Smooth muscle cell (in vitro differentiated cells): ENCODE measurements at regions not wholly inside any gene's neighbourhood (a gene's known extent, or its start where the extent isn't known, plus 50 kb on each side); places are given as distances from the start of the nearest gene placed in this dataset.

ENCODE experiments used
- DNase-seq: peaks from one replicate; lab custom pipeline; 2025; ENCODE audit not compliant: unreplicated experiment; lab: John Stamatoyannopoulos, UW
- H2AFZ ChIP-seq: fragments of 200-600 bp; sonication (generic); 2 replicates; pipeline ENCODE4 v1.6.0; 2016; ENCODE audit warnings: antibody characterized with exemption, low read depth, mild to moderate bottlenecking
- H3F3A ChIP-seq: fragments of 200-600 bp; sonication (generic); 2 replicates; pipeline ENCODE4 v1.6.0; 2017; ENCODE audit warnings: antibody characterized with exemption, low read depth
- H3K27ac ChIP-seq: fragments of 200-600 bp; sonication (generic); 2 replicates; pipeline ENCODE4 v1.5.1; 2016; ENCODE audit warnings: low read depth, mild to moderate bottlenecking
- H3K27me3 ChIP-seq: fragments of 200-600 bp; sonication (generic); 2 replicates; pipeline ENCODE4 v1.6.1; 2016; ENCODE audit warnings: low read depth, mild to moderate bottlenecking
- H3K36me3 ChIP-seq: fragments of 200-600 bp; sonication (generic); 2 replicates; pipeline ENCODE4 v1.5.1; 2016; ENCODE audit warnings: low read depth
- H3K4me1 ChIP-seq: fragments of 200-600 bp; sonication (generic); 2 replicates; pipeline ENCODE4 v1.5.1; 2016; ENCODE audit warnings: low read depth
- H3K4me2 ChIP-seq: fragments of 200-600 bp; sonication (generic); 2 replicates; pipeline ENCODE4 v1.6.0; 2016; ENCODE audit warnings: mild to moderate bottlenecking
- H3K4me3 ChIP-seq: fragments of 200-600 bp; sonication (generic); 2 replicates; pipeline ENCODE4 v1.5.1; 2016; ENCODE audit warnings: mild to moderate bottlenecking
- H3K79me2 ChIP-seq: fragments of 200-600 bp; sonication (generic); 2 replicates; pipeline ENCODE4 v1.6.0; 2016; ENCODE audit warnings: low read depth, mild to moderate bottlenecking
- H3K9ac ChIP-seq: fragments of 200-600 bp; sonication (generic); 2 replicates; pipeline ENCODE4 v1.6.0; 2016; ENCODE audit warnings: low read depth
- H3K9me3 ChIP-seq: fragments of 200-600 bp; sonication (generic); replicated peaks from 2 replicates; pipeline ENCODE4 v1.5.1; 2016; ENCODE audit warnings: low read depth
- H4K20me1 ChIP-seq: fragments of 200-600 bp; sonication (generic); 2 replicates; pipeline ENCODE4 v1.6.0; 2016; ENCODE audit warnings: low read depth
- CTCF ChIP-seq: fragments of 200-600 bp; sonication (generic); IDR thresholded peaks from 2 replicates; pipeline ENCODE4 v1.5.1; 2017; ENCODE audit warnings: borderline replicate concordance, mild to moderate bottlenecking, antibody characterized with exemption; ENCODE audit not compliant: insufficient read depth, poor library complexity, severe bottlenecking
- WGBS: methylation state at CpG from one replicate; pipeline ENCODE4 v1.1.7; 2016; ENCODE audit warnings: low lambda C conversion rate; 5-methylcytosine and 5-hydroxymethylcytosine counted together

DNA sequence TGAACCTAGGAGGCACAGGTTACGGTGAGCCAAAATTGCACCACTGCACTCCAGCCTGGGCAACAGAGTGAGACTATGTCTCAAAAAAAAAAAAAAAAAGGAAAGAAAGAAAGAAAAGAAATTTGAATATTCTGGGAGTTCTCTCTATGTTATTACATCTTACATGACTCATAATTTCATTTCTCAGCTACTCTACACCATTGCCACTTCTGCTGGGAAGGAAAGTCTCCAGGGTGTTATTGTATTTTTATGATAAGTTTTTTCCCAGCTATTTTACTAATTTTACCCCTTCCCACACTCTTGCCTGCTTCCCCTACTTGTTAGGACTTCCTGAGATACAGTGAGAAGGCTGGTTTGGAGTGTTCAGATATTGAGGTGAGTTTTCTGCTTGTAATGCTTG is 69.7 kb upstream of the UMPS start:
- H3K79me2 ChIP-seq: no peaks in the 10 kb centered on the region
- H3K9me3 ChIP-seq: no peaks in the 10 kb centered on the region
- H3K4me2 ChIP-seq: no peak overlapping the region
- H3K9ac ChIP-seq: no peak overlapping the region
- no peaks in the 10 kb centered on the region for H3K4me1 ChIP-seq
- H3K4me3 ChIP-seq: no peak overlapping the region
- WGBS: 100% methylated on average over 1 of the region's 1 CpG
- H3K27ac ChIP-seq: no peak overlapping the region
- no peak overlapping the region for H2AFZ ChIP-seq
- H3F3A ChIP-seq: no peaks in the 10 kb centered on the region
- no peak for DNase-seq
- H3K36me3 ChIP-seq: no peaks in the 10 kb centered on the region
- no peaks in the 10 kb centered on the region for H3K27me3 ChIP-seq
- H4K20me1 ChIP-seq: no peaks in the 10 kb centered on the region
- no peak for TF ChIP-seq CTCF

DNA sequence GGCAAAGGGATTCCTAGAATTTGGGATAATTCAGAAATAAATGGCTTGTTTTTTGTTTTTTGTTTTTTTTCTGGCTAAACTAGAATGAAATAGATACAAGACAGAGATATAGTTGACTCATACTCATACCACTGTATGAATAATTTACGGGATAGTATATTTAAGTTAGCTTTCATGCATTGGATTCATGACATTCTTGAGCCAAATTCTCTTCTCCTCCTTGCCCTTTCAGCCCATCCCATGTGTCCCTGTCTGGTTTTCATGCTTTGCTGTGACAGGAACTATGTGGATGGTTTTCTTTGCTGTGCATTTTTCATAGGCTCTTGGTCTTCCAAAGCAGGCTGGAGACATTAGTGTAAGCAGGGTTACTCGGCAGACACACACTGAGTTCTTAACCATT is 66.6 kb upstream of the UMPS start:
- Histone ChIP-seq H3K27me3 (no peaks in the 10 kb centered on the region), H4K20me1 (no peaks in the 10 kb centered on the region), H3K9ac (no peak overlapping the region), H3K9me3 (no peaks in the 10 kb centered on the region), H3K4me3 (no peak overlapping the region), H2AFZ (no peak overlapping the region), H3F3A (no peaks in the 10 kb centered on the region), H3K36me3 (no peaks in the 10 kb centered on the region), H3K4me2 (peak overlapping the region; percentile 22), H3K79me2 (no peaks in the 10 kb centered on the region), H3K27ac (peak overlapping the region; percentile 69), H3K4me1 (no peaks in the 10 kb centered on the region)
- no peak for DNase-seq
- no peak for TF ChIP-seq CTCF
- 29% methylated on average over 2 of the region's 2 CpGs for WGBS

DNA sequence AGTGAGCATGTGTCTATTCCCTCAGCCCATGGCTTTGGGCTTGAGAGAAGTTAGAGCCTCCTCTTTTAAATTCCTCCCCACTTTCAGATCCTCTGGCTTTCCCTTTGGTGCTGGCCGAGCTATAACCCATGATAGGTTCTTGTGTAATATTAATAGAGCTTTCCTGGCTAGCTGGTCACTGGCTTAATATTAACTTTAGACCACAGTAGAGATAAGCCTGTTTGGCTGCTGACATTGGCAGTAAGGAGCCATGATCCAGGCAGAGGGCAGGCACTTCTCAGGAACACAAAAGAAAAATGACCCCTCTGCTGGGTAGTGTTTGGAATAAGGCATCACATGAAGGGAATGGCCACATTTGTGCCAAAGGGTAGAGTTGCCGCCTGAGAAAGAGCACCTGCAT is 65.4 kb upstream of the UMPS start:
- DNase-seq: no peak
- Histone ChIP-seq H4K20me1 (no peaks in the 10 kb centered on the region), H3F3A (no peaks in the 10 kb centered on the region), H3K4me2 (no peak overlapping the region), H3K9ac (no peak overlapping the region), H3K36me3 (no peaks in the 10 kb centered on the region), H3K27ac (peak overlapping the region; percentile 69), H2AFZ (no peak overlapping the region), H3K79me2 (no peaks in the 10 kb centered on the region), H3K4me1 (no peaks in the 10 kb centered on the region), H3K4me3 (no peak overlapping the region), H3K27me3 (no peaks in the 10 kb centered on the region), H3K9me3 (no peaks in the 10 kb centered on the region)
- 91% methylated on average over 2 of the region's 2 CpGs for WGBS
- no peak for TF ChIP-seq CTCF

DNA sequence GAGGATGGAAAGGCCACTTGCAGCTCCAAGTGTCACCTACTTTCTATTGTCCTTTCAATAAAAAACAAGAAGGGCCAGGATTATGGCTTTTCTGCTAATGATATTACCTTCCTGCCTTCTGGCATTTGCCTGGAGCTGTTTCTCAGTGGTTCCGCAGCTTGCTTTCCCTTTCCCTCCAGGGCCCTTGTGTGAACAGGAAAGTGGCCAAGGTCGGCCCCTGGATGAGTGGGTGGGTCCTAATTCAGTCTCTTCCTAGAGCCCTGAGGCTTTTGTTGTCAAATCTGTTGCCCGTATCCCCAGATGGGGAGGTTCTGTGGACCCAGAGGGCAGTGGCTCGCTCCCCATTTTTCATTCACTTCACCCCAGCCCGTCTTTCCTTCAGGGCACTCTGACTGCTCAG is 64.2 kb upstream of the UMPS start:
- H3K4me3 ChIP-seq: no peak overlapping the region
- H3K4me1 ChIP-seq: no peaks in the 10 kb centered on the region
- H3K4me2 ChIP-seq: no peak overlapping the region
- H3K36me3 ChIP-seq: no peaks in the 10 kb centered on the region
- WGBS: 90% methylated on average over 5 of the region's 5 CpGs
- H3K9ac ChIP-seq: no peak overlapping the region
- TF ChIP-seq CTCF: no peak
- H3K27me3 ChIP-seq: no peaks in the 10 kb centered on the region
- H3F3A ChIP-seq: no peaks in the 10 kb centered on the region
- H2AFZ ChIP-seq: no peak overlapping the region
- H3K27ac ChIP-seq: no peak overlapping the region
- no peaks in the 10 kb centered on the region for H4K20me1 ChIP-seq
- DNase-seq: no peak
- no peaks in the 10 kb centered on the region for H3K9me3 ChIP-seq
- no peaks in the 10 kb centered on the region for H3K79me2 ChIP-seq
